ENCODE measurements at regions not wholly inside any gene's neighbourhood (a gene's known extent, or its start where the extent isn't known, plus 50 kb on each side); places are given as distances from the start of the nearest gene placed in this dataset.

- no peak for TF ChIP-seq POLR2A (IDR thresholded peaks at IDR 0.05)
- TF ChIP-seq CTCF (IDR thresholded peaks at IDR 0.05) = no peak
Observed at GRCh38 chr13:53878861-53879260, 850.2 kb downstream of the OLFM4 start.

Measured in esophagus squamous epithelium (tissue), 4 donors.